NCI-H2196 treated with DMSO at 0.1 percent for 48 hours (cell line): ENCODE measurements at regions not wholly inside any gene's neighbourhood (a gene's known extent, or its start where the extent isn't known, plus 50 kb on each side); places are given as distances from the start of the nearest gene placed in this dataset.

Experiments
- DNase-seq: peaks from one replicate; lab custom pipeline; 2025; ENCODE audit not compliant: unreplicated experiment; lab: John Stamatoyannopoulos, UW

GRCh38 chr13:48885027-48885395 is 90.7 kb upstream of the FNDC3A start:
- no peak for DNase-seq

- no peak for DNase-seq
These were observed 87.1 kb upstream of the FNDC3A start for GRCh38 chr13:48888613-48889012.

- no peak for DNase-seq
These were observed 85.3 kb upstream of the FNDC3A start for GRCh38 chr13:48890391-48890790.

GRCh38 chr13:48891586-48891985 is 84.1 kb upstream of the FNDC3A start:
- no peak for DNase-seq

DNA sequence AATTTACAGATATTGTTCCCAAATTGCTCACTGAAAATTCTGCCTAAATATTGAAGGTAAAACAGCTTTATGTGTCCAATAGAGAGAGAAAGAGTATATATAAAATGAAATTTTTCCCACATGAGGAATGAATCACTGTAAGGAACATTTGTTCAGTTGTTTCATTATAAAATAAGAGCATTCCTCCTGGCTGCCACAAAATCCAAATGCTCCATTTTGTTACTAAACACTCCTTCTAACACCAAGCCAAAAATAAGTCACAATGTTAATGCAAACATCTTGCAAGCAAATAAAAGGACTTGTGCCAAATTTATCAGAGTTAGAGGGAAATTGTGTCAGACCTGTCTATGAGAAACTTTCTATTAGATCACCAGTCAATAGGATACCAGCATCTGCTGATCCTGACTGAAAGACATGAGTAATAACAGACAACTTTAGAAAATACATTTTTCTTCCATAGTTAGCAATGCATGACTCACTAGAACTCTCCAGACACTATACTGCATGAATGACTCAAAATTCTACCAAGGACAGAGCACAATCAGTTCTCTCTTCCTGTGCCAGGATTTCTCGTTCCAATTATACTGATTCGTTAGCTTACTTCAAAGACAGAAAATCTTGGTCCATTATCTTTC is 83.5 kb upstream of the FNDC3A start:
- no peak for DNase-seq

- no peak for DNase-seq
These were observed 83.0 kb upstream of the FNDC3A start for GRCh38 chr13:48892688-48893075.

DNA sequence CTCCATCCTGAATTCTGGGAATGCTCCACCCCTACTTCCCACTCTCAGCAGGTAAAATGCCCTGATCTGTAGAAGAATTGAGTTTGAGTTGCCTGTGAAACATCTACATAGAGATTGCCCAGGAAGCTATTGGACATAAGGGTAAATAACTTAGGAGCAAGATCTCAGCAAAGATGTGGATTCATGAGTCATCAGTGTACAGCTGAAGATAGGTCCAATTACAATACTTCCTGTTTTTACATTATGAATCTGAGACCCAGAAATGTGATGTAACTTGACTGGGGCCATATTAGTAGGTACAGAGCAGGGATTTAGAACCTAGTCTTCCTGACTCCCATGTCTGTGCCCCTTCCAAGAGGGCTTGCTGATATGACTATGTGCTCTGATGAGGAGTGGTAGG is 79.4 kb upstream of the FNDC3A start:
- DNase-seq = no peak

DNA sequence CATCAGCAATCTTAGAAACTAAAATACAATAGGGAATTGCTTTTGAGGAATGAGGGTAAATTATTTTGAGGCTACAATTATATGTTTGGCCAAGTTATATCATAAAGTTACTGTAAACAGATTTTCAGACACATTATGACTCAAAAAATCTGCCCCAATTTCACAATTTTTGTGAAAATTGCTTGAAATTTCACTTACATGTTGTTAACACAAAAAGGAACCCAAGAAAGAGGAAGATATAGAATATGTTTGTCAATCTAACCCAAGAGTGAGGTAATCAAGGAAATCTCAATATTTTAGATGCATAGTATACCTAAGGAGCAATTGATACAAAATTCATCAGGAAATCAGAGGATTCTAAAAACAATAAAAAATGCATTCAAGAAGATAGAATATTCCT is 73.9 kb upstream of the FNDC3A start:
- DNase-seq = no peak

DNA sequence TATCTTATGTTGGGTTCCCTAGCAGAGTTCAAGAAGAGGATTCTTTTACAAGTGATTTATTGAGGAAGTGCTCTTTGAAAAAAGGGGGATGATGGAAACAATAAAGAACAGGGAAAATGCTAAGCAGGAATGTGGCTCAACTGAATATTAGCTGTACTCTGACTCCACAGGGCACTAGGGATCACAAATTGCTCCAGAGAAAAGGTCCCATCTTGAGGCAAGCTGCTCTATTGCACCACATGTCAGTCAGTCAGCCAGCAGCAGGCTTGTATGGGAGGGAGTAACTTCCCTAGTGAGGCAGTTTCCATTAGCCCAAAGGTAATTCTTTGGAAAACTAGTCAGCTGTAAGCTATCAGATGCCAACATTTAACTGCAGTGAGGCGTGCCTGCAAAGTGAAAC is 73.3 kb upstream of the FNDC3A start:
- DNase-seq = no peak

DNA sequence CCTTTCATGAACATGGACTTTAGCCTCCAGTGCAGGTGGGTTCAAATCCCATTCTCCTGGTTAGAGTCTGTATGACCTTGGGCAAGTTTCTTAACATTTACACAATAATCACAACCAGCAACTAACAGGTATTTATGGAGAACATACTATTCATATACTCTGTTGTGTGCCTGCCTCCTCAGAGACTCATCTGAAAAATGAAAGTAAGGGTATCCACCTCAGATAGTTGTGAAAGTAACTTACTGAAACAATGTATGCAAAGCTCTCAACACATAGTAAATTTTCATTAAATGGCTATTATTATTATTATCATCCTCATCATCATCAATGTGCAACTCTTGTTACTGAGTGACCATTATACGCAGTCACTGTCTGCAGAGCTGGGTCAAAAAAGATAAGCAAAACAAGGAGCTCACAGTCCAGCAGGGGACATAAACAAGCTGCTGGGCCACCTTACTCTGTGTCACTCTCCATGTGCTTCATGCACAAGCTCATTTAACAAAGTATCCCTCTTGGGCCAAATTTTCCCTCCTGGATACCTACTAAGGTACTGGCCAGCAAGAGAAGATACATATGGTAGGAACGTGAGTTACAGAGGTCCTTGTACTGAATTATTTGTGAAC is 70.9 kb upstream of the FNDC3A start:
- DNase-seq = no peak

- DNase-seq = no peak
These were observed 69.5 kb upstream of the FNDC3A start for GRCh38 chr13:48906200-48906599.

GRCh38 chr13:48908381-48909055 is 67.2 kb upstream of the FNDC3A start:
- no peak for DNase-seq

DNA sequence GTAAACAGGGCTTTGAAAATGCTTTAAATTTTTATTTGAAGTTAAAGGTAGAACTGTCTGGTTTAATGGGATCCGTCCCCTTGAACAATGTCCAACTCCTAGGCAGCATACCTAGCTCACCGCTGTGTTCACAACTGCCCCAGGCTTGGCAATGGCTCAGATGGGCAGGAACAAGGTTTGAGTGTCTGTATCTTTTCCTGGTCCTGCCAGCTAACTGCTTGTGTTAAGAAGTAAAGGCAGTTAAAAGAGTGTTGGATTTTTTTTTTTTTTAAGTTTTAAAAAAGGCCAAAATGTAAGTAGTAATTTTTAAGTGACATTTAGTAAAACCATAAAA is 66.7 kb upstream of the FNDC3A start:
- DNase-seq = no peak

DNA sequence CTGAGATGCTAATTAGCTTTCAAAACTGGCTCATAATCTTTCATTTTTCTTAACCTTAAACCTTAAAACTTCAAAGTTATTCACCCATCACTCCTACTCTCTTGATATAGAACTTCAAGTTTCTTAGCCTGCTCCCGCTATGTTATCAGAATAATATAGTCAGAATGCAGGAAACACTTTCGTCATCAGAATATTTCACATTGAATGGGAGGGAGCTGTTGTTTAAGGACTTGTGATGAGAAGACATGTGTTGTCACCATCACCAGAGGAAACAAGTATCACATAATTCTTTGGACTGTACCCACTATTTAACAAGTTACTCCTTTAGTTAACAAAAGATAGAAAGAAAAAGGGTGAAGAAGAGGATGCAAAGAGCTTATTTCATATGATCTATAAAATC is 65.0 kb upstream of the FNDC3A start:
- DNase-seq = no peak

DNA sequence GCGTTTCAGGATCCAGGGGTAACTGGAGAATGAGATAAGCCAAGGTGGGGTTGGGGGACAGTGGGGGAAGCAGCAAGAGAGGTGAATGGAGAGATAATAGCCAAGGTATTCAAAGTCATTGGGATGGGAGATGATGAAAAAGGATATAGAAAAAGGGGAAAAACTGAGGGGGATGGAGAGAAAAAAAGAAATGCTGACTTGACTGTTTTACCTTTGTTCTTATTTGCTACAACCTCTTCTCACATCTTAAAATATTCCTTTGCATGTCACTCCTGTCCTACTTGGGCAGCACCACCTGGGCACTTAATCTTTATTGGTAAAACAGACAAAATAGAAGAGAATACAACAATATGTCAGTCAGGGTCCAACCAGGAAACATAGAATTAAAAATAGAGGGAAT is 56.0 kb upstream of the FNDC3A start:
- no peak for DNase-seq

DNA sequence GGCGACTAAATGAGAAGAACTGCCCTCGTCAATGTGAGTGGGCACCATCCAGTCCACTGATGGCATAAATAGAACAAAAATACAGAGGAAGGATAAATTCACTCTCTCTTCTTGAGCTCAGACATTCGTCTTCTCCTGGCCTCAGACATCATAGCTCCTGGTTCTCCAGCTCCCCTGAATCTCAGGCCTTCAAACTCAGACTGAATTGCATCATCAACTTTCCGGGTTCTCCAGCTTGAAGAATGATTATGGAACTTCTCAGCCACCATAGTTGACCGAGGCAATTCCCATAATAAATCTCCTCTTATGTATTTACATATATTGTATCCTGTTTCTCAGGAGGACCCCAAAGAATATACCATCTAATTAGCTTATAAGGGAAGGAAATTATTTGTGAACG is 55.0 kb upstream of the FNDC3A start:
- no peak for DNase-seq

DNA sequence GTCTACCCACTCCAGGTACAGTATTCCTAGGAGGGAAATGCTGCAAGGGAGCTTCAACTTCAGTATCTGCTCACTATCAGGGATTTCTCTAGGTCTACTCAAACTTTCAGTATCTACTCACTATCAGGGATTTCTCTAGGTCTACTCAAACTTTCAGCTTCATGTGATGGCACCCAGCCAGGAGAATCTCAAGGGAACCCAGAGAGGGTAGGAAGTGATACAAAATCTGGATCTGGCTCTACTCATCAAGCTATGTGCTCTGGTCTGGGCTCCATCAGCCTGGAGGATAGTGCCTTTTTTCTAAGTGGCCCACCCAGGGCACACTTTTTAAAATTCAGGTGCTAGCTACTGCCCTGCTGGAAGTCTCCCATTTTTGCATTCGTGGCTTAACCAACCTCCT is 52.3 kb upstream of the FNDC3A start:
- DNase-seq = no peak

DNA sequence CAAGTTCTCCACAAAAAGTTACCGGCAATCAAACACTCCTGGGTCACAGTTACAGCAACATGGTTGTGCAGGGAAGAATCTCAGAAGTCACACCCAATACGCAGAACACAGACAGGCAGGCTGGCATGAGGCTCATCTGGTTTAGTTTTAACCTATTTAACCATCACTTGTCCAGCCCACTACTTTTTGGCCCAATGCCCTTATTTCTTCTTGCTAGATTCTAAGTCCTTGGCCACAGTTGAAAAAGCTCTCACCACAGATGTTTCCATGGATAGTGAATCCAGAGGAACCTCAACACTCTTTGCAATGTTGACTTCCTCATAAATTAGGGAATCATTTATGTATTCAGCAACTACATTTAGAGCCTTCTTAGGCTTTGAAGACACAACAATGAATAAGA is 50.7 kb upstream of the FNDC3A start:
- DNase-seq = no peak
